ENCODE measurements at regions not wholly inside any gene's neighbourhood (a gene's known extent, or its start where the extent isn't known, plus 50 kb on each side); places are given as distances from the start of the nearest gene placed in this dataset.

GRCh38 chr4:126937342-126937741 is 695.4 kb upstream of the INTU start:
- no peak for TF ChIP-seq CTCF (IDR thresholded peaks at IDR 0.05; ENCODE audit: insufficient read depth, low read depth, low read length)
- TF ChIP-seq EZH2 (IDR thresholded peaks at IDR 0.05; ENCODE audit: insufficient read depth, low read length): no peak
